Adrenal gland (tissue), 5 donors: ENCODE measurements at regions not wholly inside any gene's neighbourhood (a gene's known extent, or its start where the extent isn't known, plus 50 kb on each side); places are given as distances from the start of the nearest gene placed in this dataset.

ENCODE experiments used
- POLR2A ChIP-seq, 2 donors: fragments of 450-650 bp; IDR thresholded peaks; one replicate each; pipeline ENCODE4 v1.6.1; 2017; ENCODE audit warnings: antibody characterized with exemption in 2 of 2, mild to moderate bottlenecking in 2 of 2, moderate library complexity in 1 of 2
- TF ChIP-seq, protein P1 (sequence below), 6 experiments: fragments of 450-650 bp in 4 of 6; fragments of 200-600 bp in 2 of 6; sonication (generic) in 1 of 6; IDR thresholded peaks; 1 replicate in 5 of 6; 2 replicates in 1 of 6; pipeline versions ENCODE4 v1.5.1 to v1.8.0; 2016 to 2021; ENCODE audit warnings: antibody characterized with exemption in 6 of 6, mild to moderate bottlenecking in 2 of 6, moderate library complexity in 1 of 6
- donor health status: DM: no; HTN: no; CAD: no.

DNA sequence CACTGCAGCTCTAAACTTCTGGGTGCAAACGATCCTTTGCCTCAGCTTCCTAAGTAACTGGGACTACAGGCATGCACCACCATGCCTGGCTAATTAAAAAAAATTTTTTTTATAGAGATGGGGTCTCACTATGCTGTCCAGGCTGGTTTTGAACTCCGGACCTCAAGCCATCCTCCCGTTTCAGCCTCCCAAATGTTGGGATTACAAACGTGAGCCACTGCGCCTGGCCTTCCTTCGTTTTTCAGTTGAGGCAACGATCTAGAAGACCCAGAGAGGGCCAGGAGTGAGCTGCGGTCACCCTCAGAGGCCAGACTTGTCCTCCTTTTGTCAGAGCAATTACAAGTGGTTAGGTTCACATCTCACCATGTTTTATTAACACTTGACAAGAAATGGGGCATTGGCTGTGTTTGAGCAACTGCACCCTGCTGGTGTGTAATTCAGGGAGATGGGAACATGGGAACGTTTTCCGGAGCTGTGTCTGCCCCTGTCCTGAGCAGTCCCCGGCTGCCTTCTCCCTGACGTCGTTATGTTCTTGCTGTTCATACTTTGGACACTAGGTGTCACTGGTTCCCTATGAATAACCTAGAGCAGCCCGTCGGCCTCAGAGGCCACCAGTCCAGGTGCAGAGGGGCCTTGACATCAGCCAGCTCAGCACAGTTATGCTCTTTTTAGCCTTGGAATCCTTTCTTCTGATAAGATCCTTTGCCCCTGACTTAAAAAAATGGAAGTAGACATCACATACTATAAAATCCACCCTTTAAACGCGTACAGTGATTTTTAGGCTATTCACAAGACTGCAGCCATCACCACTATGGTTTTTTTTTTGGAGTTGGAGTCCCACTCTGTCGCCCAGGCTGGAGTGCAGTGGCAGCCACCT lies 375.0 kb downstream of the TYW1 start:
- TF ChIP-seq, protein P1, sequence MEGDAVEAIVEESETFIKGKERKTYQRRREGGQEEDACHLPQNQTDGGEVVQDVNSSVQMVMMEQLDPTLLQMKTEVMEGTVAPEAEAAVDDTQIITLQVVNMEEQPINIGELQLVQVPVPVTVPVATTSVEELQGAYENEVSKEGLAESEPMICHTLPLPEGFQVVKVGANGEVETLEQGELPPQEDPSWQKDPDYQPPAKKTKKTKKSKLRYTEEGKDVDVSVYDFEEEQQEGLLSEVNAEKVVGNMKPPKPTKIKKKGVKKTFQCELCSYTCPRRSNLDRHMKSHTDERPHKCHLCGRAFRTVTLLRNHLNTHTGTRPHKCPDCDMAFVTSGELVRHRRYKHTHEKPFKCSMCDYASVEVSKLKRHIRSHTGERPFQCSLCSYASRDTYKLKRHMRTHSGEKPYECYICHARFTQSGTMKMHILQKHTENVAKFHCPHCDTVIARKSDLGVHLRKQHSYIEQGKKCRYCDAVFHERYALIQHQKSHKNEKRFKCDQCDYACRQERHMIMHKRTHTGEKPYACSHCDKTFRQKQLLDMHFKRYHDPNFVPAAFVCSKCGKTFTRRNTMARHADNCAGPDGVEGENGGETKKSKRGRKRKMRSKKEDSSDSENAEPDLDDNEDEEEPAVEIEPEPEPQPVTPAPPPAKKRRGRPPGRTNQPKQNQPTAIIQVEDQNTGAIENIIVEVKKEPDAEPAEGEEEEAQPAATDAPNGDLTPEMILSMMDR (IDR thresholded peaks at IDR 0.05): peak; percentile 74 to 88 (median 81)
- no peak for TF ChIP-seq POLR2A (IDR thresholded peaks at IDR 0.05)
